Esophagus muscularis mucosa (tissue), 4 donors: ENCODE measurements at regions not wholly inside any gene's neighbourhood (a gene's known extent, or its start where the extent isn't known, plus 50 kb on each side); places are given as distances from the start of the nearest gene placed in this dataset.

Experiments used
- DNase-seq: peaks from one replicate; pipeline ENCODE4 v3.0.0-alpha.2; 2017; ENCODE audit errors: extremely low spot score
- H3K27ac ChIP-seq, 4 donors: fragments of 200-600 bp; sonication (generic); replicated peaks in 1 of 4; 1 replicate in 3 of 4; 2 replicates in 1 of 4; pipeline ENCODE4 v1.5.1; 2016 to 2019; ENCODE audit warnings: mild to moderate bottlenecking in 1 of 4
- H3K27me3 ChIP-seq, 4 donors: fragments of 200-600 bp; sonication (generic); one replicate each; pipeline versions ENCODE4 v1.5.1 to v1.6.0; 2016 to 2019
- H3K36me3 ChIP-seq, 4 donors: fragments of 200-600 bp; sonication (generic); one replicate each; pipeline ENCODE4 v1.5.1; 2016 to 2019
- H3K4me1 ChIP-seq, 4 donors: fragments of 200-600 bp; sonication (generic); one replicate each; pipeline ENCODE4 v1.5.1; 2016 to 2019
- H3K4me3 ChIP-seq, 4 donors: fragments of 200-600 bp; sonication (generic); 1 replicate in 2 of 4; 2 replicates in 2 of 4; pipeline ENCODE4 v1.5.1; 2016 to 2019; ENCODE audit warnings: mild to moderate bottlenecking in 4 of 4, moderate library complexity in 1 of 4
- H3K9me3 ChIP-seq, 4 donors: fragments of 200-600 bp; sonication (generic); 1 replicate in 3 of 4; 2 replicates in 1 of 4; pipeline ENCODE4 v1.5.1; 2016 to 2019
- EP300 ChIP-seq: sonication (generic); formaldehyde crosslinking; IDR thresholded peaks from one replicate; pipeline ENCODE4 v1.6.1; 2017; ENCODE audit warnings: antibody characterized with exemption
- POLR2A ChIP-seq: fragments of 450-650 bp; IDR thresholded peaks from one replicate; pipeline ENCODE4 v1.6.1; 2017; ENCODE audit warnings: antibody characterized with exemption, moderate library complexity, mild to moderate bottlenecking, low read depth
- POLR2AphosphoS5 ChIP-seq, 2 donors: sonication (generic); formaldehyde crosslinking; IDR thresholded peaks; one replicate each; pipeline ENCODE4 v1.6.1; 2017; ENCODE audit warnings: antibody characterized with exemption in 2 of 2
- WGBS: methylation state at CpG from one replicate; pipeline ENCODE4 v1.1.5; 2018; 5-methylcytosine and 5-hydroxymethylcytosine counted together
- intact Hi-C: fragments of 100-400 bp; cut with DNase I; formaldehyde crosslinking; loops from one replicate; pipeline ENCODE4 v1.15.1; 2023
- TF ChIP-seq, protein P1 (sequence below), 3 experiments: fragments of 200-600 bp in 2 of 3; fragments of 450-650 bp in 1 of 3; sonication (generic) in 2 of 3; IDR thresholded peaks; one replicate each; pipeline ENCODE4 v1.5.1; 2017 to 2019; ENCODE audit warnings: antibody characterized with exemption in 3 of 3, mild to moderate bottlenecking in 2 of 3, moderate library complexity in 1 of 3

DNA sequence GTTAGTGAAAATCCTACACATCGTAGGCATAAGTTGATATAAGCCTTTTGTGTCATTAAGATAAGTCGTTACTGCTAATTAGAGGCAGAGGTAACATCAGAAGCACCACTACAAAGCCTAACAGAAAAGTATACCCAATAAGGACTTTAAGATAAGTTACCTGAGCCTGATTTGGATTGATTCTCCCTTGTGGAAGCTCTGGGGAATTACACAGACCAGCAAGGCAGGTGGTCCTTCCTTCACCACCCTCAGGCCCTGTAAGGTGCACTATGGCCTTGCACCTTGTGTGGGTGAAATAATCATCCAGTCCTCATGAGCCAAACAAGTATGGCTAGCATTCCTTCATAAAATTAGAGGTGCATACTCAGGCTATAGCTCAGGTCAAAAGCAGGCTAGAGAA, 166.7 kb upstream of the CHRM3 start:
- intact Hi-C loops = no loop called here
- Histone ChIP-seq H3K9me3 (peaks cover 0 to 18% (median 17%) of the 10 kb centered on the region in 4 donors), H3K36me3 (no peaks in the 10 kb centered on the region), H3K4me3 (no peak overlapping the region), H3K27me3 (no peaks in the 10 kb centered on the region), H3K4me1 (no peaks in the 10 kb centered on the region), H3K27ac (no peak overlapping the region)
- no peak for DNase-seq
- TF ChIP-seq EP300 (no peak), POLR2AphosphoS5 (IDR thresholded peaks at IDR 0.05) (no peak), POLR2A (no peak)
- TF ChIP-seq, protein P1, sequence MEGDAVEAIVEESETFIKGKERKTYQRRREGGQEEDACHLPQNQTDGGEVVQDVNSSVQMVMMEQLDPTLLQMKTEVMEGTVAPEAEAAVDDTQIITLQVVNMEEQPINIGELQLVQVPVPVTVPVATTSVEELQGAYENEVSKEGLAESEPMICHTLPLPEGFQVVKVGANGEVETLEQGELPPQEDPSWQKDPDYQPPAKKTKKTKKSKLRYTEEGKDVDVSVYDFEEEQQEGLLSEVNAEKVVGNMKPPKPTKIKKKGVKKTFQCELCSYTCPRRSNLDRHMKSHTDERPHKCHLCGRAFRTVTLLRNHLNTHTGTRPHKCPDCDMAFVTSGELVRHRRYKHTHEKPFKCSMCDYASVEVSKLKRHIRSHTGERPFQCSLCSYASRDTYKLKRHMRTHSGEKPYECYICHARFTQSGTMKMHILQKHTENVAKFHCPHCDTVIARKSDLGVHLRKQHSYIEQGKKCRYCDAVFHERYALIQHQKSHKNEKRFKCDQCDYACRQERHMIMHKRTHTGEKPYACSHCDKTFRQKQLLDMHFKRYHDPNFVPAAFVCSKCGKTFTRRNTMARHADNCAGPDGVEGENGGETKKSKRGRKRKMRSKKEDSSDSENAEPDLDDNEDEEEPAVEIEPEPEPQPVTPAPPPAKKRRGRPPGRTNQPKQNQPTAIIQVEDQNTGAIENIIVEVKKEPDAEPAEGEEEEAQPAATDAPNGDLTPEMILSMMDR (IDR thresholded peaks at IDR 0.05) = no peak
- WGBS = 77% methylated on average over 2 of the region's 2 CpGs

DNA sequence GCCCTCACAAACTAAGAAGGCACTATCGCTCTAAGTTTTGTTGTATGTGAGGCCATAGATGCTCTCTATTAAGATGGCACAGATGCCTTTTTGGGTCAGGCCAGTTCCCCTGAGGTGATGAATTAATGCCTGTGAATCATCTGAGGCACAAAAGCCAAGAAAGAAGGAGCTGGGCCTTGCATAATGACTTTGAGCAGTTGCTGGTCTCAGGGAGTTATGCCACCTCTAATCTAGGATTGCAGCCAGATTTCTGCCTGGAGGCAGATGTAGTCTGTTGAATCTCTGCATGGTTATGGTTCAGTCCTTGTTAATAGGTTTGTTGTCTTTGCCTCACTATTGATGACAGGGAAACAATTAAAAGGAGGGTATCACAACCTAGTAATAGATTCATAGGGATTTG, 168.1 kb upstream of the CHRM3 start:
- no peaks in the 10 kb centered on the region for H3K36me3 ChIP-seq
- DNase-seq = no peak
- H3K4me1 ChIP-seq = no peaks in the 10 kb centered on the region
- no peaks in the 10 kb centered on the region for H3K27me3 ChIP-seq
- no peak overlapping the region for H3K4me3 ChIP-seq
- no peak overlapping the region for H3K27ac ChIP-seq
- no peak for TF ChIP-seq EP300
- TF ChIP-seq POLR2A = no peak
- TF ChIP-seq POLR2AphosphoS5 (IDR thresholded peaks at IDR 0.05) = no peak
- TF ChIP-seq, protein P1 (IDR thresholded peaks at IDR 0.05) = no peak
- WGBS = 92% methylated on average over 1 of the region's 1 CpG
- intact Hi-C loops = no loop called here
- H3K9me3 ChIP-seq = peaks cover 0 to 18% (median 17%) of the 10 kb centered on the region in 4 donors

DNA sequence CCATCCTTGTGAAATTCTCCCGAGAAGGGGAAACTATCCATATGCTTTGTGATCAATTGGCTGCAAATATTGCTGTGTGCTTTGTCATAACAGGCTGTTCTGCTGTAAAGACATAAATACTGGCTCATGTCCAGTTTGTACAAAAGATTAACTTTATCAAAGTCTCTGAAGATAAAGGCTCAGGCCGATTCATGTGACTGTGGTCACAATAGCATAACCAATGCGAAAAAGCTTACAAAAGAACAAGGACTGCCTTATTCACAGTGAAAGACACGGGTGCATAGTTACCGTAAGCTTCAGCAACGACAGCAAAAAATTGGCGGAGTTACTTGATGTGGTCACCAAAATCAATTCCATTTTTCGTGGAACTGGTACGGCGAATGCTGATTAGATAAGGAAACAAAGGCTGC, 173.6 kb upstream of the CHRM3 start:
- Histone ChIP-seq H3K27ac (no peak overlapping the region), H3K36me3 (no peaks in the 10 kb centered on the region), H3K4me3 (no peak overlapping the region), H3K27me3 (no peaks in the 10 kb centered on the region), H3K9me3 (no peaks in the 10 kb centered on the region), H3K4me1 (no peaks in the 10 kb centered on the region)
- no peak for DNase-seq
- no peak for TF ChIP-seq EP300
- TF ChIP-seq POLR2A = no peak
- WGBS = 84% methylated on average over 10 of the region's 10 CpGs
- intact Hi-C loops = no loop called here

DNA sequence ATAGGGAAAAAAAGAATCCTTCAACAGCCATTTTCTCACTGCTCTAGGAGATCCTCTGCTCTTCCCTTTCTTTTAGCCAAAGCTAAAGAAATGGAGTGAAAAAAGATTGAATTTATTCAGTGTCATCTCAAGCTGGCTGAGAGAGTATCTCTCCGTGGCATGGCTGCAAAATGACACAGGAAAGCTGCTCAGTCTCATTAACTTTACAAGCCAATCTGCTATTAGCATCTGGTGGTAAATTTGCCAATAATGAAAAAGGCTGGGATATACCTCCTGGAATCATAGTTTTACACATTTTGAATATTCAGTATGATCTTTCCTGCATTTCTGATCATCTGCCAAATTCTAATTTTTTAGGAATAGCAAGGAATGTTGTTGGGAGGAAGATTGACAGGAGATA, 176.8 kb upstream of the CHRM3 start:
- no peak overlapping the region for H3K27ac ChIP-seq
- H3K27me3 ChIP-seq = no peaks in the 10 kb centered on the region
- no peak for DNase-seq
- H3K36me3 ChIP-seq = no peaks in the 10 kb centered on the region
- no peak for TF ChIP-seq POLR2AphosphoS5 (IDR thresholded peaks at IDR 0.05)
- TF ChIP-seq EP300 = no peak
- TF ChIP-seq, protein P1 (IDR thresholded peaks at IDR 0.05) = no peak
- no peak for TF ChIP-seq POLR2A
- no peaks in the 10 kb centered on the region for H3K9me3 ChIP-seq
- H3K4me3 ChIP-seq = no peak overlapping the region
- 83% methylated on average over 1 of the region's 1 CpG for WGBS
- H3K4me1 ChIP-seq = no peaks in the 10 kb centered on the region
- intact Hi-C loops = no loop called here

DNA sequence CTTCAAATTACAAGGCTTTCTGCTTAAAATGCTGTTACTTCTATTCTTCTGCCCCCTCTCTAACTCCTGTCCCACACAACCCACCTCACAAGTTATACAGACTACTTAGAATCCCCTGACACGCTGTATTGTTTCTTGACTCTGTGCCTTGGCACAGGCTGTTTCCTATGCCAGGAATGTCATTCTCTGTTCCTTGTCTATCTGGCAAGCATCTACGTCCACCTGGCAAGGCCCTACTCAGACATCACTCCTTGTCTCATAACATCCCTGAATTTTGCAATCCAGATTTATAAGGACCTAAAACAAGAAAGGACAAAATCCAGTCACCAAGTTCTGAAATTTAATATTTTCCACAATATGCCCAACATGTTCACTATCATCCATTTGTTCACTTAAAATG, 182.0 kb upstream of the CHRM3 start:
- intact Hi-C loops = no loop called here
- Histone ChIP-seq H3K4me1 (no peaks in the 10 kb centered on the region), H3K27ac (no peak overlapping the region), H3K36me3 (no peaks in the 10 kb centered on the region), H3K9me3 (no peaks in the 10 kb centered on the region), H3K27me3 (no peaks in the 10 kb centered on the region), H3K4me3 (no peak overlapping the region)
- WGBS = 60% methylated on average over 2 of the region's 2 CpGs
- DNase-seq = no peak
- TF ChIP-seq, protein P1 (IDR thresholded peaks at IDR 0.05) = no peak
- TF ChIP-seq EP300 (no peak), POLR2AphosphoS5 (IDR thresholded peaks at IDR 0.05) (no peak), POLR2A (no peak)
